SK-N-MC (cell line): ENCODE measurements at regions not wholly inside any gene's neighbourhood (a gene's known extent, or its start where the extent isn't known, plus 50 kb on each side); places are given as distances from the start of the nearest gene placed in this dataset.

Source experiments
- EZH2 ChIP-seq: fragments of 200-600 bp; sonication (generic); IDR thresholded peaks from one replicate; pipeline ENCODE4 v1.6.1; 2017; ENCODE audit warnings: antibody characterized with exemption
- POLR2AphosphoS5 ChIP-seq: IDR thresholded peaks from 2 replicates; pipeline ENCODE4 v1.6.1; 2012; ENCODE audit warnings: mild to moderate bottlenecking, low read depth, low read length, borderline replicate concordance

DNA sequence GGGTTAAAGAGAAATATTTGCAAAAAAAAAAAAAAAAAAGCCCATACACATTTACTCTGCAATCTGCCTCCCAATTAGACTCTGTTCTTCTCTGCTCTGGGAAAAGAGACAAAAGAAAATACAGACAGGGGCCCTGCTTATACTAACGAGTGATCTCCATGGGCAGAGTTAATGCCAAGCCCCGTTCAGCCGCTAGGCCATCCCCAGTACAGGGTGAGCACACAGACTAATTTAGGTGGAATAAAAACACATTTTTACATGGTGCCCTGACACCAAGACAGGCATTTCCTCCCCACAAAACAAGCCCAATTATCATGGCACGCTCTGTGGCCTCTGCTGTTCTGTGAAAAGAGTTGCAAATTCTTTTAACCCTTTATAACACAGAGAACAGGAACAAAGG lies 356.3 kb upstream of the C16orf82 start:
- TF ChIP-seq EZH2 (no peak), POLR2AphosphoS5 (no peak)
